ENCODE measurements at regions not wholly inside any gene's neighbourhood (a gene's known extent, or its start where the extent isn't known, plus 50 kb on each side); places are given as distances from the start of the nearest gene placed in this dataset.

- Histone ChIP-seq H3K36me3 (no peaks in the 10 kb centered on the region), H3K4me1 (no peaks in the 10 kb centered on the region), H3K27me3 (no peaks in the 10 kb centered on the region), H3K27ac (no peak overlapping the region), H3K4me3 (no peak overlapping the region), H3K9me3 (no peaks in the 10 kb centered on the region)
- WGBS, 2 donors, result 41 to 74% methylated on average over 1 of the region's 1 CpG
- DNase-seq (ENCODE audit: low spot score in 2 of 2), result no peak
- TF ChIP-seq CTCF (IDR thresholded peaks at IDR 0.05) (no peak), EP300 (IDR thresholded peaks at IDR 0.05) (no peak), POLR2A (IDR thresholded peaks at IDR 0.05) (no peak)
These were observed 428.9 kb downstream of the VGLL3 start for GRCh38 chr3:86562090-86562489.

- H3K4me1 ChIP-seq, result no peaks in the 10 kb centered on the region
- H3K27me3 ChIP-seq, result no peaks in the 10 kb centered on the region
- TF ChIP-seq CTCF (IDR thresholded peaks at IDR 0.05) (no peak), POLR2A (IDR thresholded peaks at IDR 0.05) (no peak), EP300 (IDR thresholded peaks at IDR 0.05) (no peak)
- no peak for DNase-seq (ENCODE audit: low spot score in 2 of 2)
- H3K27ac ChIP-seq, result no peak overlapping the region
- no peak overlapping the region for H3K4me3 ChIP-seq
- H3K9me3 ChIP-seq, result no peaks in the 10 kb centered on the region
- H3K36me3 ChIP-seq, result no peaks in the 10 kb centered on the region
- 50 to 56% methylated on average over 5 of the region's 5 CpGs for WGBS, 2 donors
These were observed 429.7 kb downstream of the VGLL3 start for GRCh38 chr3:86561215-86561614.

- no peak for DNase-seq (ENCODE audit: low spot score in 2 of 2)
These were observed 436.6 kb downstream of the VGLL3 start for GRCh38 chr3:86554383-86554782.

GRCh38 chr3:86547692-86548091 is 443.3 kb downstream of the VGLL3 start:
- DNase-seq (ENCODE audit: low spot score in 2 of 2), result no peak
- TF ChIP-seq EP300 (IDR thresholded peaks at IDR 0.05) (no peak), POLR2A (IDR thresholded peaks at IDR 0.05) (no peak), CTCF (IDR thresholded peaks at IDR 0.05) (no peak)
- H3K27me3 ChIP-seq, result no peaks in the 10 kb centered on the region
- H3K4me1 ChIP-seq, result no peaks in the 10 kb centered on the region
- H3K9me3 ChIP-seq, result no peaks in the 10 kb centered on the region
- H3K27ac ChIP-seq, result no peak overlapping the region
- H3K36me3 ChIP-seq, result no peaks in the 10 kb centered on the region
- 31 to 49% methylated on average over 2 of the region's 2 CpGs for WGBS, 2 donors
- no peak overlapping the region for H3K4me3 ChIP-seq

More at GRCh38 chr3:86554383-86554782, 436.6 kb downstream of the VGLL3 start:
- H3K27me3 ChIP-seq, result no peaks in the 10 kb centered on the region
- no peak for TF ChIP-seq CTCF (IDR thresholded peaks at IDR 0.05)
- no peak for TF ChIP-seq POLR2A (IDR thresholded peaks at IDR 0.05)
- TF ChIP-seq EP300 (IDR thresholded peaks at IDR 0.05), result no peak
- H3K36me3 ChIP-seq, result no peaks in the 10 kb centered on the region
- H3K4me1 ChIP-seq, result no peaks in the 10 kb centered on the region
- no peaks in the 10 kb centered on the region for H3K9me3 ChIP-seq
- no peak overlapping the region for H3K4me3 ChIP-seq
- H3K27ac ChIP-seq, result no peak overlapping the region
- WGBS, 2 donors, result 59 to 64% methylated on average over 5 of the region's 5 CpGs

GRCh38 chr3:86537171-86537570 is 453.8 kb downstream of the VGLL3 start:
- no peak for DNase-seq (ENCODE audit: low spot score in 2 of 2)
- Histone ChIP-seq H3K4me1 (no peaks in the 10 kb centered on the region), H3K27ac (no peak overlapping the region), H3K27me3 (no peaks in the 10 kb centered on the region), H3K36me3 (no peaks in the 10 kb centered on the region), H3K9me3 (peaks cover 0 to 25% (median 0%) of the 10 kb centered on the region in 4 donors), H3K4me3 (no peak overlapping the region)
- 39 to 41% methylated on average over 5 of the region's 5 CpGs for WGBS, 2 donors
- TF ChIP-seq EP300 (IDR thresholded peaks at IDR 0.05), result no peak
- no peak for TF ChIP-seq CTCF (IDR thresholded peaks at IDR 0.05)
- no peak for TF ChIP-seq POLR2A (IDR thresholded peaks at IDR 0.05)
